Prostate gland (tissue), 2 donors: ENCODE measurements at regions not wholly inside any gene's neighbourhood (a gene's known extent, or its start where the extent isn't known, plus 50 kb on each side); places are given as distances from the start of the nearest gene placed in this dataset.

ENCODE experiments used
- DNase-seq: peaks from one replicate; pipeline ENCODE4 v3.0.0-alpha.2; 2019; ENCODE audit warnings: low spot score
- H3K27ac ChIP-seq, 2 donors: fragments of 200-600 bp; sonication (generic); 2 replicates each; pipeline ENCODE4 v1.5.1; 2017 to 2019
- H3K27me3 ChIP-seq: fragments of 200-600 bp; sonication (generic); replicated peaks from 2 replicates; pipeline ENCODE4 v1.5.1; 2019; ENCODE audit not compliant: insufficient read depth
- H3K36me3 ChIP-seq, 2 donors: fragments of 200-600 bp; sonication (generic); 1 replicate in 1 of 2; 2 replicates in 1 of 2; pipeline versions ENCODE4 v1.5.1 to v1.8.1; 2017 to 2019
- H3K4me1 ChIP-seq: fragments of 200-600 bp; sonication (generic); replicated peaks from 2 replicates; pipeline ENCODE4 v1.5.1; 2019
- H3K4me3 ChIP-seq, 2 donors: fragments of 200-600 bp; sonication (generic); 2 replicates each; pipeline ENCODE4 v1.5.1; 2017 to 2019
- H3K9me3 ChIP-seq: fragments of 200-600 bp; sonication (generic); 2 replicates; pipeline ENCODE4 v1.5.1; 2017
- POLR2A ChIP-seq: fragments of 450-650 bp; IDR thresholded peaks from one replicate; pipeline ENCODE4 v1.6.1; 2016; ENCODE audit warnings: antibody characterized with exemption, mild to moderate bottlenecking
- POLR2AphosphoS5 ChIP-seq: sonication (generic); formaldehyde crosslinking; IDR thresholded peaks from one replicate; pipeline ENCODE4 v1.6.1; 2017; ENCODE audit warnings: antibody characterized with exemption
- WGBS: methylation state at CpG from one replicate; pipeline ENCODE4 v1.1.5; 2018; 5-methylcytosine and 5-hydroxymethylcytosine counted together
- intact Hi-C: fragments of 100-400 bp; cut with DNase I; formaldehyde crosslinking; loops from one replicate; pipeline ENCODE4 v1.14.2; 2022
- TF ChIP-seq, protein P1 (sequence below), 4 experiments: fragments of 200-600 bp in 2 of 4; fragments of 450-650 bp in 2 of 4; sonication (generic) in 2 of 4; IDR thresholded peaks; 1 replicate in 3 of 4; 2 replicates in 1 of 4; pipeline ENCODE4 v1.5.1; 2016 to 2019; ENCODE audit warnings: antibody characterized with exemption in 4 of 4, mild to moderate bottlenecking in 2 of 4, moderate library complexity in 2 of 4

DNA sequence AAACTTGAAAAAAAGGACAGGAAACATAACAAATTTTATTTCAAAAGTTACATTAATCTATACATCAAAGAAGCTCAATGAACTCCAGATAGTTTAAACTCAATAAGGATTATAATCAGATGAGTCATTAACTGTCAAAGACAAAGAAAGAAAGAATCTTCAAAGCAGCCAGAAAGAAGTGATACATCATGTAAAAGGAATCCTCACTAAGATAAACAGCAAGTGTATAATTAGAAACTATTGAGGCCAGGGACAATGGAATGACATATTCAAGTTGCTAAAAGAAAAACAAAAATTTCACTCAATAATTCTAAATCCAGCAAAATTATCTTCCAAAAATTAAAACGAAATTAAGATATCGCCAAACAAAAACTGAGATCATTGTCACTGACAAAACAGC is 161.6 kb upstream of the NWD2 start:
- DNase-seq = no peak
- 93% methylated on average over 2 of the region's 2 CpGs for WGBS
- Histone ChIP-seq H3K27ac (no peak overlapping the region), H3K36me3 (no peaks in the 10 kb centered on the region), H3K4me3 (no peak overlapping the region), H3K27me3 (no peaks in the 10 kb centered on the region), H3K4me1 (no peaks in the 10 kb centered on the region), H3K9me3 (no peaks in the 10 kb centered on the region)
- TF ChIP-seq POLR2A (no peak), POLR2AphosphoS5 (no peak)
- TF ChIP-seq, protein P1, sequence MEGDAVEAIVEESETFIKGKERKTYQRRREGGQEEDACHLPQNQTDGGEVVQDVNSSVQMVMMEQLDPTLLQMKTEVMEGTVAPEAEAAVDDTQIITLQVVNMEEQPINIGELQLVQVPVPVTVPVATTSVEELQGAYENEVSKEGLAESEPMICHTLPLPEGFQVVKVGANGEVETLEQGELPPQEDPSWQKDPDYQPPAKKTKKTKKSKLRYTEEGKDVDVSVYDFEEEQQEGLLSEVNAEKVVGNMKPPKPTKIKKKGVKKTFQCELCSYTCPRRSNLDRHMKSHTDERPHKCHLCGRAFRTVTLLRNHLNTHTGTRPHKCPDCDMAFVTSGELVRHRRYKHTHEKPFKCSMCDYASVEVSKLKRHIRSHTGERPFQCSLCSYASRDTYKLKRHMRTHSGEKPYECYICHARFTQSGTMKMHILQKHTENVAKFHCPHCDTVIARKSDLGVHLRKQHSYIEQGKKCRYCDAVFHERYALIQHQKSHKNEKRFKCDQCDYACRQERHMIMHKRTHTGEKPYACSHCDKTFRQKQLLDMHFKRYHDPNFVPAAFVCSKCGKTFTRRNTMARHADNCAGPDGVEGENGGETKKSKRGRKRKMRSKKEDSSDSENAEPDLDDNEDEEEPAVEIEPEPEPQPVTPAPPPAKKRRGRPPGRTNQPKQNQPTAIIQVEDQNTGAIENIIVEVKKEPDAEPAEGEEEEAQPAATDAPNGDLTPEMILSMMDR (IDR thresholded peaks at IDR 0.05) = no peak
- intact Hi-C loops = no loop called here

DNA sequence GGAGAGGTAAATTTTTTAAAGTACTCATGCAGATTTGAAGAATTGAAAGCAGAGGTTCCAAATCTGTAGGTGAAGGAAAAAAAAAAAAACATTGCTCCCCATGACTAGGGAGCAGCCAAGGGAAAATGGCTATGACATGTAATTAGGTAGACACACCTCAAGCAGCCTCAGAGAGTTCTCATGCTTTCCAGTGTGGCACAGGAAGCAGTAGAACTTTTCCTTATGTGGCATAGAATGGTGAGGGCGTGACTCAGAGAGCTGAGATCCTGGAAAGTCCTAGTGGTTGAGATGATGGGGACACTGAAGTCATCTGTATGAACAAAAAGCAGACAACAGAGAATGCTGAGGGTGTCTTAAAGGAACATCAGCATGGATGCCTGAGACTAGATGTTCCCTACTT is 148.6 kb upstream of the NWD2 start:
- no peaks in the 10 kb centered on the region for H3K27me3 ChIP-seq
- H3K4me1 ChIP-seq = no peaks in the 10 kb centered on the region
- DNase-seq = no peak
- TF ChIP-seq POLR2AphosphoS5 (no peak), POLR2A (no peak)
- TF ChIP-seq, protein P1 (IDR thresholded peaks at IDR 0.05) = no peak
- no peaks in the 10 kb centered on the region for H3K36me3 ChIP-seq
- H3K27ac ChIP-seq = no peak overlapping the region
- H3K4me3 ChIP-seq = no peak overlapping the region
- intact Hi-C loops = no loop called here
- WGBS = 89% methylated on average over 1 of the region's 1 CpG
- no peaks in the 10 kb centered on the region for H3K9me3 ChIP-seq

DNA sequence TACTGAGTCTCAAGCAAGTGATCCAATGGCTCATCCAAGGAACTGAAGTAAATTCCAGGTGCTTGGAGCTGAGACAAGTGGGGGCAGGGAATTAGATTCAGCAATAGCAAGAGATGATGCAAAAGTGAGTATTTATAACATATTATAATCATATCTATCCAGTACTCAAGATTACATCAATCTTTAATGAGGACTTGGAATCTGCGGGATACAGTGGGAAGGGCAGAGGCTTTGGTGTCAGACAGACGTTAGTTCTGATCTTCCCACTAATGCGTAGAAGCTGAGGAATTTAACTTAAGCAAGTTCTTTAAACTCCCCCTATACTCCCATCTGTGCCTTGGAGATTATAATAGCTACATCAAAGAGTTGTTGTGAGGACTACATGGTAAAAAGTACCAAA is 143.4 kb upstream of the NWD2 start:
- H3K27ac ChIP-seq = no peak overlapping the region
- no peaks in the 10 kb centered on the region for H3K36me3 ChIP-seq
- TF ChIP-seq POLR2A = no peak
- H3K9me3 ChIP-seq = no peaks in the 10 kb centered on the region
- H3K27me3 ChIP-seq = no peaks in the 10 kb centered on the region
- DNase-seq = no peak
- no peak overlapping the region for H3K4me3 ChIP-seq
- no peaks in the 10 kb centered on the region for H3K4me1 ChIP-seq
- intact Hi-C loops = no loop called here
- 92% methylated on average over 3 of the region's 3 CpGs for WGBS

DNA sequence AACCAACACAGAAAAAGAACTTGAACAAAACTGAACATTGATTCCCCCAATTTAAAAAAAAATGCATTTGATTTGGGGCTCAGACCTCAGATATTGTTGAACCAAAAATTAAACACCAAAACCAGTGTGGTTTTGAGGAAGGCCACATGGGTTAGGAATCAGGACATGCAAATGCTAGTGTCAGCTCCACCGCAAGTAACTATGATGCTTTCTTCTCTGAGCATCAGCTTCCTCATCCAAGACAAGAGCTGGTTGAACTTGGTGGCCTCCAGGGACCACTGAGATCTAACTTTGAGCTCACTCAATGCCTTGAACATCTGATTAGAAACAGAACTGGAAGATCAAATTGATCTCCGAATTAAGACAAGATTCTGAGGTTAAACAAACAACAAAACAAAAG is 142.9 kb upstream of the NWD2 start:
- TF ChIP-seq POLR2AphosphoS5 = no peak
- H3K4me3 ChIP-seq = no peak overlapping the region
- WGBS = 63% methylated on average over 2 of the region's 2 CpGs
- DNase-seq = no peak
- no peak overlapping the region for H3K27ac ChIP-seq
- intact Hi-C loops = no loop called here
- H3K27me3 ChIP-seq = no peaks in the 10 kb centered on the region
- H3K36me3 ChIP-seq = no peaks in the 10 kb centered on the region
- H3K9me3 ChIP-seq = no peaks in the 10 kb centered on the region
- no peaks in the 10 kb centered on the region for H3K4me1 ChIP-seq

DNA sequence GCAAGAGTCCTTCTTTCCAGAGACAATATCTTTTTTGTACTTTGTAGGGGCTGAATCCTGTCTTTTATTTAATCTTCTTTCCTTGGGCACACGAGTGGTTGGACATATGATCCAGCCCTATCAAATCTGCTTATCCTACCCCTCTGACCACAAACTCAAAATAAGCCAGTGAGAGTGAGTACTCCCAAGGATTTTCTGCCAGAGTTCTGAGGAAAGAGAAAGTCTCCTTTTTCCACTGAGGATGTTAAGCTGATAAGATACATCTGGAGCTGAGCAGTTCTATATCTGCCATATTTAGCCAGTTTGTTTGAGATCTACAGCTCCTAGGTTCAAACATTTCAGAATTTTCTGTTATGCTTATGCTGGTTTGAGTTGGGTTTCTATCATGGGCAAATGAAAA is 134.8 kb upstream of the NWD2 start:
- H3K4me1 ChIP-seq = no peaks in the 10 kb centered on the region
- DNase-seq = no peak
- 20% methylated on average over 1 of the region's 1 CpG for WGBS
- no peaks in the 10 kb centered on the region for H3K9me3 ChIP-seq
- no peak overlapping the region for H3K27ac ChIP-seq
- intact Hi-C loops = no loop called here
- H3K4me3 ChIP-seq = no peak overlapping the region
- no peaks in the 10 kb centered on the region for H3K27me3 ChIP-seq
- no peaks in the 10 kb centered on the region for H3K36me3 ChIP-seq
- TF ChIP-seq, protein P1 (IDR thresholded peaks at IDR 0.05) = no peak

DNA sequence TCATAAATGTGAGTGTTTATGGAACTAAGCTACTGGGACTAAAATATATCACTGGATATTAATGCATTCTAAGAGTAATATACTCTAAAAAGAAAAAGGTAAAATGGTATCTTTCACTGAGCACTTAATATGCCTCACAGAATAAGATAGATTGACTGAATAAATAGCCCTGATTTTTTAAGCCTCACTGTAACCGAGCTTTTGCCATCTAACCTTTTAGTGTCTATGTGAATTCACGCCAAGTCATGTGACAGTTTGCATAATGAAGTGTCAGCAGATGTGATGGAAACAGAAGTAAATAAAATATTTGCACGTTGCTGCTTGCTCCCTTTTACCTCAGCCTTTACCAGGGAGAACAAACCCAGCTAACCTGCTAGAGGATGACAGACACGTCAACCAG is 119.7 kb upstream of the NWD2 start:
- 64% methylated on average over 4 of the region's 4 CpGs for WGBS
- no peak overlapping the region for H3K4me3 ChIP-seq
- no peak overlapping the region for H3K27ac ChIP-seq
- H3K9me3 ChIP-seq = no peaks in the 10 kb centered on the region
- TF ChIP-seq POLR2A (no peak), POLR2AphosphoS5 (no peak)
- TF ChIP-seq, protein P1 (IDR thresholded peaks at IDR 0.05) = no peak
- no peaks in the 10 kb centered on the region for H3K4me1 ChIP-seq
- no peaks in the 10 kb centered on the region for H3K27me3 ChIP-seq
- DNase-seq = no peak
- H3K36me3 ChIP-seq = no peaks in the 10 kb centered on the region
- intact Hi-C loops = no loop called here
